Lower leg skin (tissue), 3 donors: ENCODE measurements at regions not wholly inside any gene's neighbourhood (a gene's known extent, or its start where the extent isn't known, plus 50 kb on each side); places are given as distances from the start of the nearest gene placed in this dataset.

Source experiments
- CTCF ChIP-seq, 3 donors: fragments of 450-650 bp; IDR thresholded peaks; one replicate each; pipeline ENCODE4 v1.5.1; 2016; ENCODE audit warnings: antibody characterized with exemption in 3 of 3, mild to moderate bottlenecking in 3 of 3, moderate library complexity in 2 of 3
- POLR2A ChIP-seq, 2 donors: fragments of 450-650 bp; IDR thresholded peaks; one replicate each; pipeline ENCODE4 v1.6.1; 2016 to 2017; ENCODE audit warnings: antibody characterized with exemption in 2 of 2, mild to moderate bottlenecking in 1 of 2, moderate library complexity in 1 of 2

- no peak for TF ChIP-seq CTCF (IDR thresholded peaks at IDR 0.05)
- no peak for TF ChIP-seq POLR2A (IDR thresholded peaks at IDR 0.05)
Measured at GRCh38 chr2:226664140-226664539, 135.5 kb downstream of the IRS1 start.
